ENCODE measurements at regions not wholly inside any gene's neighbourhood (a gene's known extent, or its start where the extent isn't known, plus 50 kb on each side); places are given as distances from the start of the nearest gene placed in this dataset.

GRCh38 chr17:51427856-51428255 lies 167.5 kb downstream of the UTP18 start:
- TF ChIP-seq TAF1 (IDR thresholded peaks at IDR 0.05; ENCODE audit: borderline replicate concordance, insufficient read depth, low read length) (no peak), POLR2AphosphoS5 (IDR thresholded peaks at IDR 0.05; ENCODE audit: low read depth, low read length) (no peak), SIN3A (IDR thresholded peaks at IDR 0.05; ENCODE audit: borderline replicate concordance, insufficient read depth, low read length) (no peak), REST (IDR thresholded peaks at IDR 0.05; ENCODE audit: insufficient read depth in 1 of 2, low read depth in 2 of 2, low read length in 2 of 2) (no peak), FOXP2 (optimal IDR thresholded peaks at IDR 0.05; ENCODE audit: borderline replicate concordance, extremely low read depth, extremely low read length, insufficient read depth) (no peak)
